ENCODE measurements at regions not wholly inside any gene's neighbourhood (a gene's known extent, or its start where the extent isn't known, plus 50 kb on each side); places are given as distances from the start of the nearest gene placed in this dataset.

- TF ChIP-seq, protein P1, sequence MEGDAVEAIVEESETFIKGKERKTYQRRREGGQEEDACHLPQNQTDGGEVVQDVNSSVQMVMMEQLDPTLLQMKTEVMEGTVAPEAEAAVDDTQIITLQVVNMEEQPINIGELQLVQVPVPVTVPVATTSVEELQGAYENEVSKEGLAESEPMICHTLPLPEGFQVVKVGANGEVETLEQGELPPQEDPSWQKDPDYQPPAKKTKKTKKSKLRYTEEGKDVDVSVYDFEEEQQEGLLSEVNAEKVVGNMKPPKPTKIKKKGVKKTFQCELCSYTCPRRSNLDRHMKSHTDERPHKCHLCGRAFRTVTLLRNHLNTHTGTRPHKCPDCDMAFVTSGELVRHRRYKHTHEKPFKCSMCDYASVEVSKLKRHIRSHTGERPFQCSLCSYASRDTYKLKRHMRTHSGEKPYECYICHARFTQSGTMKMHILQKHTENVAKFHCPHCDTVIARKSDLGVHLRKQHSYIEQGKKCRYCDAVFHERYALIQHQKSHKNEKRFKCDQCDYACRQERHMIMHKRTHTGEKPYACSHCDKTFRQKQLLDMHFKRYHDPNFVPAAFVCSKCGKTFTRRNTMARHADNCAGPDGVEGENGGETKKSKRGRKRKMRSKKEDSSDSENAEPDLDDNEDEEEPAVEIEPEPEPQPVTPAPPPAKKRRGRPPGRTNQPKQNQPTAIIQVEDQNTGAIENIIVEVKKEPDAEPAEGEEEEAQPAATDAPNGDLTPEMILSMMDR (optimal IDR thresholded peaks at IDR 0.05 in 1 of 3, IDR thresholded peaks at IDR 0.05 in 1 of 3, conservative IDR thresholded peaks at IDR 0.05 in 1 of 3; ENCODE audit: extremely low read depth in 1 of 3, insufficient read depth in 2 of 3, low read length in 3 of 3): no peak
- TF ChIP-seq EZH2 (IDR thresholded peaks at IDR 0.05; ENCODE audit: low read length): no peak
Observed at GRCh38 chr5:165400086-165400485, 1894.7 kb downstream of the MAT2B start.

Data from keratinocyte (primary cell).